OCI-LY7 (cell line): ENCODE measurements at regions not wholly inside any gene's neighbourhood (a gene's known extent, or its start where the extent isn't known, plus 50 kb on each side); places are given as distances from the start of the nearest gene placed in this dataset.

Source experiments
- BruUV-seq: library from RNA; stranded (reverse); fragments of 400-500 nt; replicated peaks from 2 replicates; lab custom pipeline; 2021; lab: Mats Ljungman, UMichigan
- CTCF ChIA-PET: fragments of 300-600 bp; sonication (Branson Sonifier 250); formaldehyde crosslinking; loops from one replicate; lab custom pipeline; 2022; ENCODE audit warnings: antibody characterized with exemption; ENCODE audit not compliant: unreplicated experiment; lab: Charles Lee
- POLR2A ChIA-PET: fragments of 300-600 bp; sonication (Branson Sonifier 250); formaldehyde crosslinking; loops from one replicate; lab custom pipeline; 2022; ENCODE audit warnings: antibody characterized with exemption; lab: Charles Lee
- DNase-seq: peaks from one replicate; pipeline ENCODE4 v3.0.0-alpha.2; 2015; ENCODE audit warnings: low spot score
- H2AFZ ChIP-seq: fragments of 200-600 bp; sonication (generic), shearing (Covaris generic); 2 replicates; pipeline ENCODE4 v1.6.1; 2014; ENCODE audit warnings: mild to moderate bottlenecking, antibody characterized with exemption, low read length, moderate library complexity
- H3K27ac ChIP-seq: fragments of 200-600 bp; sonication (generic); 2 replicates; pipeline ENCODE4 v1.5.1; 2014; ENCODE audit warnings: mixed run types, low read depth, mild to moderate bottlenecking, moderate library complexity, low read length, inconsistent platforms; ENCODE audit not compliant: poor library complexity, severe bottlenecking
- H3K36me3 ChIP-seq: fragments of 200-600 bp; sonication (generic); 2 replicates; pipeline ENCODE4 v1.6.1; 2014; ENCODE audit warnings: mild to moderate bottlenecking, antibody characterized with exemption, low read length, moderate library complexity, mixed read lengths; ENCODE audit not compliant: insufficient read depth
- H3K4me1 ChIP-seq: fragments of 200-600 bp; sonication (generic); 2 replicates; pipeline ENCODE4 v1.5.1; 2014; ENCODE audit warnings: mild to moderate bottlenecking, low read length; ENCODE audit not compliant: insufficient read depth, poor library complexity, severe bottlenecking
- H3K4me2 ChIP-seq: fragments of 200-600 bp; sonication (generic); 2 replicates; pipeline ENCODE4 v1.6.1; 2014; ENCODE audit warnings: mild to moderate bottlenecking, low read length
- H3K4me3 ChIP-seq: fragments of 200-600 bp; sonication (generic); 2 replicates; pipeline ENCODE4 v1.5.1; 2014; ENCODE audit warnings: mild to moderate bottlenecking, low read depth, low read length; ENCODE audit not compliant: poor library complexity, severe bottlenecking
- H3K79me2 ChIP-seq: fragments of 200-600 bp; sonication (generic); 2 replicates; pipeline ENCODE4 v1.6.1; 2016; ENCODE audit warnings: low read depth, mild to moderate bottlenecking, low read length, moderate library complexity, mixed read lengths; ENCODE audit not compliant: insufficient read depth
- H3K9me2 ChIP-seq: fragments of 200-600 bp; sonication (generic); 2 replicates; pipeline ENCODE4 v1.6.1; 2016; ENCODE audit warnings: mild to moderate bottlenecking, low read length, mixed read lengths; ENCODE audit not compliant: insufficient read depth
- H3K9me3 ChIP-seq: fragments of 200-600 bp; sonication (generic); 2 replicates; pipeline ENCODE4 v1.6.1; 2014; ENCODE audit warnings: mild to moderate bottlenecking, mixed run types, low read length, mixed read lengths
- H4K20me1 ChIP-seq: fragments of 200-600 bp; sonication (generic); 2 replicates; pipeline ENCODE4 v1.6.1; 2014; ENCODE audit warnings: mild to moderate bottlenecking, antibody characterized with exemption, low read length, moderate library complexity, mixed read lengths; ENCODE audit not compliant: insufficient read depth
- EZH2phosphoT487 ChIP-seq: fragments of 200-600 bp; sonication (generic); IDR thresholded peaks from 2 replicates; pipeline ENCODE4 v1.6.1; 2018; ENCODE audit warnings: low read depth, borderline replicate concordance, mild to moderate bottlenecking, mixed run types, antibody characterized with exemption, low read length, moderate library complexity, mixed read lengths
- intact Hi-C: fragments of 100-400 bp; cut with micrococcal nuclease; formaldehyde crosslinking; loops from one replicate; pipeline ENCODE4 v1.10.0; 2022; ENCODE audit not compliant: unreplicated experiment
- TF ChIP-seq, protein P1 (sequence below): fragments of 200-600 bp; sonication (generic); conservative IDR thresholded peaks from 2 replicates; pipeline ENCODE4 v1.5.1; 2014; ENCODE audit warnings: mild to moderate bottlenecking, antibody characterized with exemption, low read length, moderate library complexity, mixed read lengths

DNA sequence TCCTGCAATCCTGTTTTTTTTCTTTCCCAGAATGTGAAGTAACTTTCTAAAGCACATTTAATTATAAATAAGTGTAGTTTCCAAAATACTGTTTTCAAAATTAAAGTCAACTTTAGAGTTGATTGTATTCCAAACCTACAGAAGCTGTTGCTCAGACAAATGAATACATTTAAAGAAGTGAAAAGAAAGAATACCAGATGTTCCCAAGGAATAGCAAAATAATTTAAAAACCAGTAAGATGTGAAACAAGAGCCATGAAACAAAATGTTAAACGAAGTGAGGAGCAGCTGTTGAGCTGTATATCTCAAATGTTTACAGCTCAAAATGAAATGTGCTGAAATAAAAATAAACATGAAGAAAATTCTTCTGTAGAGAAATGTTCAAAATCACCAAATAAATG lies 627.4 kb upstream of the NDST4 start:
- H3K4me2 ChIP-seq: no peak overlapping the region
- H3K79me2 ChIP-seq: no peaks in the 10 kb centered on the region
- H3K9me2 ChIP-seq: no peaks in the 10 kb centered on the region
- no peaks in the 10 kb centered on the region for H3K9me3 ChIP-seq
- no TSS peak for BruUV-seq
- H4K20me1 ChIP-seq: no peaks in the 10 kb centered on the region
- DNase-seq: no peak
- H3K27ac ChIP-seq: no peak overlapping the region
- ChIA-PET POLR2A (interaction anchor here (0.8 kb wide), 1 partner anchor 1599 kb away, joined by 3 read pairs; no protein-coding TSS in a partner anchor), CTCF (no interaction called here)
- H2AFZ ChIP-seq: no peak overlapping the region
- TF ChIP-seq EZH2phosphoT487: no peak
- TF ChIP-seq, protein P1, sequence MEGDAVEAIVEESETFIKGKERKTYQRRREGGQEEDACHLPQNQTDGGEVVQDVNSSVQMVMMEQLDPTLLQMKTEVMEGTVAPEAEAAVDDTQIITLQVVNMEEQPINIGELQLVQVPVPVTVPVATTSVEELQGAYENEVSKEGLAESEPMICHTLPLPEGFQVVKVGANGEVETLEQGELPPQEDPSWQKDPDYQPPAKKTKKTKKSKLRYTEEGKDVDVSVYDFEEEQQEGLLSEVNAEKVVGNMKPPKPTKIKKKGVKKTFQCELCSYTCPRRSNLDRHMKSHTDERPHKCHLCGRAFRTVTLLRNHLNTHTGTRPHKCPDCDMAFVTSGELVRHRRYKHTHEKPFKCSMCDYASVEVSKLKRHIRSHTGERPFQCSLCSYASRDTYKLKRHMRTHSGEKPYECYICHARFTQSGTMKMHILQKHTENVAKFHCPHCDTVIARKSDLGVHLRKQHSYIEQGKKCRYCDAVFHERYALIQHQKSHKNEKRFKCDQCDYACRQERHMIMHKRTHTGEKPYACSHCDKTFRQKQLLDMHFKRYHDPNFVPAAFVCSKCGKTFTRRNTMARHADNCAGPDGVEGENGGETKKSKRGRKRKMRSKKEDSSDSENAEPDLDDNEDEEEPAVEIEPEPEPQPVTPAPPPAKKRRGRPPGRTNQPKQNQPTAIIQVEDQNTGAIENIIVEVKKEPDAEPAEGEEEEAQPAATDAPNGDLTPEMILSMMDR: no peak
- H3K4me1 ChIP-seq: no peaks in the 10 kb centered on the region
- intact Hi-C loops: no loop called here
- no peak overlapping the region for H3K4me3 ChIP-seq
- no peaks in the 10 kb centered on the region for H3K36me3 ChIP-seq

DNA sequence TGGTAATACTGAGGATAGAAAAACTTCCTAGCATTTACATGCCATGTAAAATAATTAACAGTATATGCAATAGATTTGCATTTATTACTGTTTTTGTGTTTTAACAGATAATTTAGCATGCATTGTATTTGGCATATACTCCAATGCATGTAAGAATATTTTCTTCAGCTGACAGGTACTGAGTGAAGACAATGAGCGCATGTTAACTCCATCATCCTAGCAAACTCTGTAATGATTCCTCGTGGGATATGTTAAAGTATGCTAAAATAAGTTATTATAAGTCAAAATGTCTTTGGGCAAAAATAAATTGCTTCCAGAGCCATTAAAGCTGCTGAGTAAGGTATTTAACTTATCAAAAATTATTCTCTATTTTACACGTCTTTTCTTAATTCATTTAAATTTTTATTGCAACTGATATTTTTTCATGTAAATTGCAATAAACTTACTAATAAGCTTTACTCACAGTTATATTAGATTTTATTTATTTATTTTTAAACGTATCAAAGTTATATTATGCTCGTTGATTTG lies 616.4 kb upstream of the NDST4 start:
- no peak overlapping the region for H3K27ac ChIP-seq
- BruUV-seq: no TSS peak
- DNase-seq: no peak
- no peak overlapping the region for H3K4me3 ChIP-seq
- H4K20me1 ChIP-seq: no peaks in the 10 kb centered on the region
- no peak overlapping the region for H3K4me2 ChIP-seq
- H3K79me2 ChIP-seq: no peaks in the 10 kb centered on the region
- intact Hi-C loops: no loop called here
- POLR2A ChIA-PET: no interaction called here
- no peaks in the 10 kb centered on the region for H3K9me2 ChIP-seq
- H2AFZ ChIP-seq: no peak overlapping the region
- no peaks in the 10 kb centered on the region for H3K36me3 ChIP-seq
- TF ChIP-seq EZH2phosphoT487: no peak
- TF ChIP-seq, protein P1: no peak
- no peaks in the 10 kb centered on the region for H3K9me3 ChIP-seq
- CTCF ChIA-PET: no interaction called here
- no peaks in the 10 kb centered on the region for H3K4me1 ChIP-seq

DNA sequence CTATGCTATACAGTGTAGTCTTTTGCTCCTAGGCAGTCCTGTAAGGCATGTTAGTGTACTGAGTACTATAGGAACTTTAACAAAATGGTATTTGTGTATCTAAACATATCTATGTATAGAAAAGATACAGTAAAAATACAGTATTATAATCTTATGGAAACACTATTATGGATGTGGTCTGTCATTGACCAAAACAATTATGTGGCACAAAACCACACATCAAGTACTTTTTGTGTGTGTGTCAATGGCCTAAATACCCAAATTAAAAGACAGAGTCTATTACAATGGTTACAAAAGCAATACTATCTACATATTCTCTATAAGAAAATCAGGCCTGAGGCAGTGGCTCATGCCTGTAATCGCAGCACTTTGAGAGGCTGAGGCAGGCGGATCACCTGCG lies 610.2 kb upstream of the NDST4 start:
- no peak overlapping the region for H3K4me2 ChIP-seq
- ChIA-PET CTCF (no interaction called here), POLR2A (interaction anchor here (0.7 kb wide), 1 partner anchor 173 kb away, joined by 3 read pairs; no protein-coding TSS in a partner anchor)
- no TSS peak for BruUV-seq
- DNase-seq: no peak
- no peaks in the 10 kb centered on the region for H3K36me3 ChIP-seq
- H3K79me2 ChIP-seq: no peaks in the 10 kb centered on the region
- H3K4me3 ChIP-seq: no peak overlapping the region
- no peaks in the 10 kb centered on the region for H3K4me1 ChIP-seq
- no peak overlapping the region for H3K27ac ChIP-seq
- H3K9me2 ChIP-seq: no peaks in the 10 kb centered on the region
- TF ChIP-seq, protein P1: no peak
- no peak for TF ChIP-seq EZH2phosphoT487
- H4K20me1 ChIP-seq: no peaks in the 10 kb centered on the region
- H2AFZ ChIP-seq: no peak overlapping the region
- intact Hi-C loops: no loop called here
- no peaks in the 10 kb centered on the region for H3K9me3 ChIP-seq
